ENCODE measurements at regions not wholly inside any gene's neighbourhood (a gene's known extent, or its start where the extent isn't known, plus 50 kb on each side); places are given as distances from the start of the nearest gene placed in this dataset.
"Not testable (repeated sequence)": the region's sequence is repeated elsewhere in the genome, so short reads cannot be mapped to it uniquely, and the experiment has no call there.

GRCh38 chr4:117164338-117164737 is 79.0 kb upstream of the TRAM1L1 start:
- no peak overlapping the region for H3K4me2 ChIP-seq (ENCODE audit: insufficient read depth, low read length)
- no TSS peak for BruUV-seq (replicated peaks)
- no peak for TF ChIP-seq EZH2 (IDR thresholded peaks at IDR 0.05; ENCODE audit: borderline replicate concordance, low read depth, low read length, severe bottlenecking)
- TF ChIP-seq CTCF (IDR thresholded peaks at IDR 0.05; ENCODE audit: extremely low read depth in 1 of 2, insufficient read depth in 1 of 2, low read depth in 1 of 2, low read length in 2 of 2) = no peak
- no peak for TF ChIP-seq JUN (IDR thresholded peaks at IDR 0.05; ENCODE audit: borderline replicate concordance, insufficient read depth, insufficient read length, low read depth)
- no peak for TF ChIP-seq MYC (IDR thresholded peaks at IDR 0.05; ENCODE audit: low read depth, low read length)
- no peak for TF ChIP-seq POLR2A (IDR thresholded peaks at IDR 0.05; ENCODE audit: low read depth, low read length)
- TF ChIP-seq POLR2AphosphoS5 (IDR thresholded peaks at IDR 0.05; ENCODE audit: insufficient read depth, low read depth, low read length) = no peak
- no peak for TF ChIP-seq FOS (IDR thresholded peaks at IDR 0.05; ENCODE audit: borderline replicate concordance, insufficient read depth, low read length)
- no peak overlapping the region for H3K9ac ChIP-seq (replicated peaks; ENCODE audit: extremely low read depth, insufficient read depth, low read length)
- no peaks in the 10 kb centered on the region for H3K27me3 ChIP-seq (ENCODE audit: control insufficient read depth in 2 of 2, insufficient read depth in 2 of 2, low read length in 2 of 2)
- intact Hi-C loops (cut with micrococcal nuclease) (no loop called here), dilution Hi-C loops (cut with MboI; ENCODE audit: extremely low pct_ligation_motif_present, low sequenced_read_pairs) (no loop called here)
- no peaks in the 10 kb centered on the region for H3K4me1 ChIP-seq (ENCODE audit: control insufficient read depth, extremely low read depth, insufficient read depth, low read length)
- ChIA-PET CTCF (interaction anchor here (1.2 kb wide), 1 partner anchor 12 kb away, joined by 3 read pairs; no protein-coding TSS in a partner anchor), POLR2A (no interaction called here)
- DNase-seq (ENCODE audit: low read depth, low spot score) (no peak), FAIRE-seq (no peak)
- H3K4me3 ChIP-seq (replicated peaks in 1 of 3; ENCODE audit: insufficient read depth in 1 of 3, low read depth in 1 of 3, low read length in 3 of 3) = no peak overlapping the region
- no peaks in the 10 kb centered on the region for H3K9me1 ChIP-seq (replicated peaks; ENCODE audit: control insufficient read depth, extremely low read depth, insufficient read depth, low read length)
- no peaks in the 10 kb centered on the region for H3K79me2 ChIP-seq (ENCODE audit: control insufficient read depth, insufficient read depth, low read length)
- H3K36me3 ChIP-seq (ENCODE audit: control insufficient read depth in 2 of 2, extremely low read depth in 1 of 2, insufficient read depth in 2 of 2, low read length in 2 of 2) = no peaks in the 10 kb centered on the region
- no peak overlapping the region for H3K27ac ChIP-seq (ENCODE audit: insufficient read depth, low read depth, low read length)
- no peaks in the 10 kb centered on the region for H3K9me3 ChIP-seq (replicated peaks; ENCODE audit: control insufficient read depth, insufficient read depth, low read length)
- no peak overlapping the region for H2AFZ ChIP-seq (ENCODE audit: low read depth, low read length)
- no peaks in the 10 kb centered on the region for H4K20me1 ChIP-seq (replicated peaks; ENCODE audit: control insufficient read depth, extremely low read depth, insufficient read depth, low read length)

DNA sequence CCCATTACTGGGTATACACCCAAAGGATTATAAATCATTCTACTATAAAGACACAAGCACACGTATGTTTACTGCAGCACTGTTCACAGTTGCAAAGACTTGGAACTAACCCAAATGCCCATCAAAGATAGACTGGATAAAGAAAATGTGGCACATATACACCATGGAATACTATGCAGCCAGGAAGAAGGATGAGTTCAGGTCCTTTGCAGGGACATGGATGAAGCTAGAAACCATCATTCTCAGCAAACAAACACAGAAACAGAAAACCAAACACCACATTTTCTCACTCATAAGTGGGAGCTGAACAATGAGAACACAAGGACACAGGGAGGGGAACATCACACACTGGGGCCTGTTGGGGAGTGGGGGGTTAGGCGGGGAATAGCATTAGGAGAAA is 90.0 kb upstream of the TRAM1L1 start:
- H3K27me3 ChIP-seq (ENCODE audit: control insufficient read depth in 2 of 2, insufficient read depth in 2 of 2, low read length in 2 of 2); H3K36me3 ChIP-seq (ENCODE audit: control insufficient read depth in 2 of 2, extremely low read depth in 1 of 2, insufficient read depth in 2 of 2, low read length in 2 of 2); H4K20me1 ChIP-seq (replicated peaks; ENCODE audit: control insufficient read depth, extremely low read depth, insufficient read depth, low read length); POLR2A ChIA-PET; H3K79me2 ChIP-seq (ENCODE audit: control insufficient read depth, insufficient read depth, low read length); H3K27ac ChIP-seq (ENCODE audit: insufficient read depth, low read depth, low read length); BruUV-seq (replicated peaks); H3K9ac ChIP-seq (replicated peaks; ENCODE audit: extremely low read depth, insufficient read depth, low read length); H3K9me1 ChIP-seq (replicated peaks; ENCODE audit: control insufficient read depth, extremely low read depth, insufficient read depth, low read length); dilution Hi-C loops (cut with MboI; ENCODE audit: extremely low pct_ligation_motif_present, low sequenced_read_pairs); H3K4me3 ChIP-seq (replicated peaks in 1 of 3; ENCODE audit: insufficient read depth in 1 of 3, low read depth in 1 of 3, low read length in 3 of 3); H3K4me1 ChIP-seq (ENCODE audit: control insufficient read depth, extremely low read depth, insufficient read depth, low read length); H3K9me3 ChIP-seq (replicated peaks; ENCODE audit: control insufficient read depth, insufficient read depth, low read length); H2AFZ ChIP-seq (ENCODE audit: low read depth, low read length); H3K4me2 ChIP-seq (ENCODE audit: insufficient read depth, low read length); DNase-seq (ENCODE audit: low read depth, low spot score); FAIRE-seq: not testable (repeated sequence)
- intact Hi-C loops (cut with micrococcal nuclease) = loop anchor here (10.0 kb wide), 1 partner anchor 359 kb away; no protein-coding TSS in a partner anchor
- CTCF ChIA-PET = interaction anchor here (1.0 kb wide), 2 partner anchors 8 to 11 kb away, joined by 3 to 4 read pairs; no protein-coding TSS in a partner anchor
